Uterus (tissue), 3 donors: ENCODE measurements at regions not wholly inside any gene's neighbourhood (a gene's known extent, or its start where the extent isn't known, plus 50 kb on each side); places are given as distances from the start of the nearest gene placed in this dataset.

Experiments used
- DNase-seq, 2 donors: peaks; one replicate each; pipeline ENCODE4 v3.0.0-alpha.2; 2019 to 2020
- H3K27ac ChIP-seq, 2 donors: fragments of 200-600 bp; sonication (generic); 1 replicate in 1 of 2; 2 replicates in 1 of 2; pipeline ENCODE4 v1.5.1; 2016 to 2018
- H3K27me3 ChIP-seq, 2 donors: fragments of 200-600 bp; sonication (generic); one replicate each; pipeline ENCODE4 v1.5.1; 2018 to 2019; ENCODE audit warnings: control low read depth in 1 of 2
- H3K36me3 ChIP-seq, 2 donors: fragments of 200-600 bp; sonication (generic); one replicate each; pipeline ENCODE4 v1.5.1; 2019; ENCODE audit warnings: control low read depth in 1 of 2
- H3K4me1 ChIP-seq, 2 donors: fragments of 200-600 bp; sonication (generic); one replicate each; pipeline ENCODE4 v1.5.1; 2018 to 2019; ENCODE audit warnings: control low read depth in 1 of 2
- H3K4me3 ChIP-seq, 2 donors: fragments of 200-600 bp; sonication (generic); 1 replicate in 1 of 2; 2 replicates in 1 of 2; pipeline ENCODE4 v1.5.1; 2018 to 2019; ENCODE audit warnings: mild to moderate bottlenecking in 1 of 2
- H3K9me3 ChIP-seq, 2 donors: fragments of 200-600 bp; sonication (generic); one replicate each; pipeline ENCODE4 v1.5.1; 2019; ENCODE audit warnings: control low read depth in 1 of 2
- POLR2A ChIP-seq, 2 donors: fragments of 450-650 bp; IDR thresholded peaks; one replicate each; pipeline ENCODE4 v1.6.1; 2016; ENCODE audit warnings: antibody characterized with exemption in 2 of 2, mild to moderate bottlenecking in 1 of 2, moderate library complexity in 1 of 2
- intact Hi-C: fragments of 100-400 bp; cut with DNase I; formaldehyde crosslinking; loops from one replicate; pipeline ENCODE4 v1.15.1; 2023; ENCODE audit warnings: low total_unique reads
- TF ChIP-seq, protein P1 (sequence below), 4 experiments: fragments of 200-600 bp in 2 of 4; fragments of 450-650 bp in 2 of 4; sonication (generic) in 2 of 4; IDR thresholded peaks; one replicate each; pipeline ENCODE4 v1.5.1; 2016 to 2019; ENCODE audit warnings: antibody characterized with exemption in 4 of 4, mild to moderate bottlenecking in 2 of 4, moderate library complexity in 1 of 4
- donor health status: DM: yes; HTN: yes; CAD: no.

DNA sequence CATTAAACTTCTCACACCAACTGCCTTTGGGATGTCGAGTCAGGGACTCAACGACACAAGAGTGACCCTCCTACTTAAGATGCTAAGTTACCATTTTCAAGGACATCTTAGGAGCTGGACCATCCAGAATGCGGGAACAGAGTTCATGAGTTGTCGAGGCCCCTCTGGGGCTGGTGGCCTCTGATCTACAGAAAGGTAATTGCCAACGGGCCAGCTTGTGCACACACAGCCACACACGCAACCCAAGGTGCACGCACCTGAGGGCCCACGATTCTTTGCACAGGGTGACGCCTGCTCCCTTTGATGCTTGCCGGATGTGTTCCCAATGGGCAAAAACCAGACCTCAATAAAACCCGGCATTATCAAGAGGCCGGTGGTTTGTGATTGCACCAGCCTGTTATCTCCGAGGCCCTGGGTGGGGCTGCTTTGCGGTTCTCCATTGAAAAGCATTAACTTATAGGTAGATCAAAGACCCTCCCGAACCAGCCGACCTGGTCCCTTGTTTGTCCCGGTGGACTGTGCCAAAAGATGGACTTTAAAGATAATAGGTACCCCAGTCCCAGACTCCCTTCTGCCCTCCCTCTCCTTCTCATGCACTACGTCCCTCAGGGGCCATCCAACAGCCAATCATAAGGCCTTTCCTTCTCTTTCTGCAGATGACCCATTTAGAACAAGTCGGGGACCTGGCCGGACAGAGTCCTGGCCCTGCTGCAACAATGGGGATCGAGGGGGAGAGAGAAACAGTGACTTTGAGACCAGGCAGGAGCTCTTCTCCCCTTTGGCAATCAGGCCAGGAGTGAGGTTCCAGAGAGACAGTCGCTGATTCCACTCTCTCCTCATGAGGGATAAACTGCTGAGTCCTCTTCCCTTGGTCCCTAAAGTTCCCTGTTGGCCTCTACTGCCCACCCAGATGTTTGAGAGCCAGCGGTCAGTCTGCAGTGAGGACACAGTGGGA, 292.5 kb downstream of the SOX9 start:
- H3K27ac ChIP-seq: no peak overlapping the region
- no peaks in the 10 kb centered on the region for H3K4me1 ChIP-seq
- TF ChIP-seq, protein P1, sequence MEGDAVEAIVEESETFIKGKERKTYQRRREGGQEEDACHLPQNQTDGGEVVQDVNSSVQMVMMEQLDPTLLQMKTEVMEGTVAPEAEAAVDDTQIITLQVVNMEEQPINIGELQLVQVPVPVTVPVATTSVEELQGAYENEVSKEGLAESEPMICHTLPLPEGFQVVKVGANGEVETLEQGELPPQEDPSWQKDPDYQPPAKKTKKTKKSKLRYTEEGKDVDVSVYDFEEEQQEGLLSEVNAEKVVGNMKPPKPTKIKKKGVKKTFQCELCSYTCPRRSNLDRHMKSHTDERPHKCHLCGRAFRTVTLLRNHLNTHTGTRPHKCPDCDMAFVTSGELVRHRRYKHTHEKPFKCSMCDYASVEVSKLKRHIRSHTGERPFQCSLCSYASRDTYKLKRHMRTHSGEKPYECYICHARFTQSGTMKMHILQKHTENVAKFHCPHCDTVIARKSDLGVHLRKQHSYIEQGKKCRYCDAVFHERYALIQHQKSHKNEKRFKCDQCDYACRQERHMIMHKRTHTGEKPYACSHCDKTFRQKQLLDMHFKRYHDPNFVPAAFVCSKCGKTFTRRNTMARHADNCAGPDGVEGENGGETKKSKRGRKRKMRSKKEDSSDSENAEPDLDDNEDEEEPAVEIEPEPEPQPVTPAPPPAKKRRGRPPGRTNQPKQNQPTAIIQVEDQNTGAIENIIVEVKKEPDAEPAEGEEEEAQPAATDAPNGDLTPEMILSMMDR (IDR thresholded peaks at IDR 0.05): no peak
- H3K27me3 ChIP-seq: no peaks in the 10 kb centered on the region
- no peaks in the 10 kb centered on the region for H3K36me3 ChIP-seq
- H3K4me3 ChIP-seq: no peak overlapping the region
- DNase-seq: no peak
- intact Hi-C loops: no loop called here
- peaks cover 0 to 8% of the 10 kb centered on the region in 2 donors for H3K9me3 ChIP-seq

DNA sequence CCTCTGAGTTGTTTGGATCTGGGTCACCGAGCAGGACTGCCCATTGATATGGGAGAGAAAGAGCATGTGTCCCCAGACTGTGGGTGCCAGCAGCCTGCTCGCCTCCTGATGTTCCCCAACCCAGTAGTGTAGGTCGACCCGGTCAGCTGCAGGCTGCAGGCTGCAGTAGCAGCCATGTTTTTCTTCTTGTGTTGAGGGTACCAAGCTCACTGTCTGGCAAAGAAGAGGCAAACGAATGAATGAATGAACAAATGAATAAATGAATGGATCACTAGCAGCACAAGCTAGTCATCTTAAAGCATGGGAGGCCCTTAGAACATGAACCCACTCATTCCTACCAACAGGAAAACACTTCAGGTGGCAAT, 293.2 kb downstream of the SOX9 start:
- TF ChIP-seq, protein P1 (IDR thresholded peaks at IDR 0.05): no peak
- no peak for TF ChIP-seq POLR2A (IDR thresholded peaks at IDR 0.05)
- H3K9me3 ChIP-seq: peaks cover 0 to 8% of the 10 kb centered on the region in 2 donors
- H3K36me3 ChIP-seq: no peaks in the 10 kb centered on the region
- intact Hi-C loops: no loop called here
- H3K4me3 ChIP-seq: no peak overlapping the region
- no peak overlapping the region for H3K27ac ChIP-seq
- no peak for DNase-seq
- H3K4me1 ChIP-seq: no peaks in the 10 kb centered on the region
- no peaks in the 10 kb centered on the region for H3K27me3 ChIP-seq

DNA sequence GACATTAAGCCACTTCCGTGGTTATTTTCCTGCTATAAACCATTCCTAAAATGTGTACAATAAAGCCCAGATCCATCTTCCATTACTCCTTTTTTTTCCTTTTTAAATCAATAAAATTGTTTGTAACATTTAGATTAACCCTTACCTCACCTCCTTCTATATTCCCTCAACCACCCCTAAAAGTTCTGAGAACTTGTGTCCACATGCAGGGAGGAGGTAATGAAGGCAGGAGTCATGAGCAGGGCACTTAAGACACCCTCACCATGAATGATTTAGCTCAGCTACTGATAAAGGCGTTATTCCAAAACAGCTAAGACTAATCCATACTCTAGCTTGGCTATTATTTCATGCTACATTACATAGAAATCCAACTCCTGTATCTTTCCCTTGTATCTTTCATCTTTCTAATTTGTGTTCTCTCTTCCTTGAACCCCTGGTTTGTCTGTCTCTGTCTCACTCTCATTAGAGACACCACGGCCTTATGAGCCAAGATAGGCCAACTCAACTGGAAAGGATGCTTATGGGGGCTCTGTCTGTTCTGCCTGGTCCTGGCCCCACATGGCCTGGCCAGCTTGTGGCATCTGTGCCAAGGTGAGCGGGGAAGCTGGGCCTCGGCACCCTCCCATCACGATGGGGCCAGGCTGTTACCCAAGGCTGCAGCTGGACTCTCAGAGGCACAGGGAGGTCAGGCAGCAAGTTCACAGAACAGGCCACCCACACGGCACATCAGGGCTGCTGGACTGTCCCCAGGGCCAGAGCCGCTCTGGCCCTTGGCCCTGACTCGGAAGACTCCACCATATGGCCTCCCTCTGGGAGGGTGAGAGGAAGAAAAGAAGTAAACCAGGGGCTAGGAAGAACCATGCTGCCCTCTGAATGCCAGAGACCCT, 294.4 kb downstream of the SOX9 start:
- H3K27ac ChIP-seq: no peak overlapping the region
- H3K27me3 ChIP-seq: no peaks in the 10 kb centered on the region

DNA sequence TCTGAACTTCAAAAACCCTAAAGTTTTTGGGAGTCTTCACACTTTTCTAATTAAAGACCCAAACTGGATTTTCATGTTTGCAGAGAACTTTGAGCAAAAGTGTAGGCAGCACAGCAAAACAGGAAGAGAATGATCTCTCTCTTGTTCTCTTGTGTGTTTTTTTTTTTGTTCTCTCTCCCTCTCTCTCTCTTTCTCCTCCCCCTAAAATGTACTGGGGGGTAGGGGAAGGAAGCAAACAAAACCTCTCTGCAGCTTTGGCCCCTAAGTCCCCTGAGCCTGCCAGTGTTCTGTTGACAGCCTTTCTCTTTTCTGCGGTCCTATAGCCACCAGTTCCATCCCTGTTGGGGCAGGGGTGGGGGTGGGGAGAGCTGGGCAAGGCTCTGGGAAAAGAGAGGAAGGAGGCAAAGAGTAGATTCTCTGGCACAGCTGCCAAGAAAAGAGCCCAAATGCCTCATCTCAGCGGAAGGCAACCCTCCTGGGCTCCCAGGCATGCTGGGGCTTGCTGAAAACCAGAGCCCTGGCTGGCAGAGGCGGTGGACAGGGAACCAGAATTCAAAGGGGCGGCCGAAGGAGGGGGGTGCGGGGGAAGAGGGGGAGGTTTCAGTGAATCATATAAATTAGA, 295.3 kb downstream of the SOX9 start:
- no peaks in the 10 kb centered on the region for H3K36me3 ChIP-seq
- no peaks in the 10 kb centered on the region for H3K4me1 ChIP-seq
- no peak overlapping the region for H3K4me3 ChIP-seq
- DNase-seq: no peak
- no peak overlapping the region for H3K27ac ChIP-seq
- intact Hi-C loops: no loop called here
- H3K27me3 ChIP-seq: no peaks in the 10 kb centered on the region
- H3K9me3 ChIP-seq: peaks cover 0 to 8% of the 10 kb centered on the region in 2 donors
- TF ChIP-seq POLR2A (IDR thresholded peaks at IDR 0.05): no peak
- TF ChIP-seq, protein P1 (IDR thresholded peaks at IDR 0.05): no peak

More for the DNA sequence above, 294.4 kb downstream of the SOX9 start:
- H3K36me3 ChIP-seq: no peaks in the 10 kb centered on the region
- intact Hi-C loops: no loop called here
- TF ChIP-seq, protein P1 (IDR thresholded peaks at IDR 0.05): no peak
- TF ChIP-seq POLR2A (IDR thresholded peaks at IDR 0.05): no peak
- H3K4me3 ChIP-seq: no peak overlapping the region
- no peaks in the 10 kb centered on the region for H3K4me1 ChIP-seq
- no peak for DNase-seq
- H3K9me3 ChIP-seq: peaks cover 0 to 8% of the 10 kb centered on the region in 2 donors
